ENCODE measurements at regions not wholly inside any gene's neighbourhood (a gene's known extent, or its start where the extent isn't known, plus 50 kb on each side); places are given as distances from the start of the nearest gene placed in this dataset.

- H3K9ac ChIP-seq (ENCODE audit: low read length) = no peak overlapping the region
- no peaks in the 10 kb centered on the region for H4K20me1 ChIP-seq (ENCODE audit: insufficient read depth, low read length)
These were observed 175.3 kb downstream of the EMP1 start for GRCh38 chr12:13371797-13372196.

GRCh38 chr12:13371367-13371766 is 174.8 kb downstream of the EMP1 start:
- TF ChIP-seq EZH2phosphoT487 (IDR thresholded peaks at IDR 0.05; ENCODE audit: low read length) (no peak), EZH2 (optimal IDR thresholded peaks at IDR 0.05; ENCODE audit: low read depth, low read length) (no peak), CTCF (IDR thresholded peaks at IDR 0.05; ENCODE audit: low read length) (no peak)
- DNase-seq = no peak
- no peaks in the 10 kb centered on the region for H3F3A ChIP-seq (ENCODE audit: insufficient read depth, low read length)
- H3K27ac ChIP-seq (ENCODE audit: low read length) = no peak overlapping the region
- H3K4me1 ChIP-seq (ENCODE audit: low read length) = no peaks in the 10 kb centered on the region
- H3K4me2 ChIP-seq (ENCODE audit: low read depth, low read length) = no peak overlapping the region
- no peaks in the 10 kb centered on the region for H3K9me3 ChIP-seq (replicated peaks; ENCODE audit: insufficient read depth, low read length)
- no peak overlapping the region for H3K4me3 ChIP-seq (ENCODE audit: low read length)
- H3K36me3 ChIP-seq (replicated peaks; ENCODE audit: insufficient read depth, low read length) = no peaks in the 10 kb centered on the region
- H4K20me1 ChIP-seq (ENCODE audit: insufficient read depth, low read length) = no peaks in the 10 kb centered on the region
- no peaks in the 10 kb centered on the region for H3K9me2 ChIP-seq (replicated peaks; ENCODE audit: insufficient read depth, low read length)
- H2AFZ ChIP-seq (ENCODE audit: low read length) = no peak overlapping the region
- H3K79me2 ChIP-seq (ENCODE audit: low read length) = no peaks in the 10 kb centered on the region
- H3K27me3 ChIP-seq (replicated peaks; ENCODE audit: insufficient read depth, low read length) = no peaks in the 10 kb centered on the region
- no peak overlapping the region for H3K9ac ChIP-seq (ENCODE audit: low read length)

More at GRCh38 chr12:13371797-13372196, 175.3 kb downstream of the EMP1 start:
- H3K27ac ChIP-seq (ENCODE audit: low read length) = no peak overlapping the region
- no peak overlapping the region for H3K4me2 ChIP-seq (ENCODE audit: low read depth, low read length)
- no peaks in the 10 kb centered on the region for H3K36me3 ChIP-seq (replicated peaks; ENCODE audit: insufficient read depth, low read length)
- H3K9me2 ChIP-seq (replicated peaks; ENCODE audit: insufficient read depth, low read length) = no peaks in the 10 kb centered on the region
- no peaks in the 10 kb centered on the region for H3K27me3 ChIP-seq (replicated peaks; ENCODE audit: insufficient read depth, low read length)
- H3K9me3 ChIP-seq (replicated peaks; ENCODE audit: insufficient read depth, low read length) = no peaks in the 10 kb centered on the region
- no peaks in the 10 kb centered on the region for H3F3A ChIP-seq (ENCODE audit: insufficient read depth, low read length)
- H3K79me2 ChIP-seq (ENCODE audit: low read length) = no peaks in the 10 kb centered on the region
- no peak for DNase-seq
- no peak for TF ChIP-seq EZH2 (optimal IDR thresholded peaks at IDR 0.05; ENCODE audit: low read depth, low read length)
- TF ChIP-seq CTCF (IDR thresholded peaks at IDR 0.05; ENCODE audit: low read length) = no peak
- TF ChIP-seq EZH2phosphoT487 (IDR thresholded peaks at IDR 0.05; ENCODE audit: low read length) = no peak
- H3K4me3 ChIP-seq (ENCODE audit: low read length) = no peak overlapping the region
- H2AFZ ChIP-seq (ENCODE audit: low read length) = no peak overlapping the region
- H3K4me1 ChIP-seq (ENCODE audit: low read length) = no peaks in the 10 kb centered on the region

GRCh38 chr12:13369474-13370056 is 173.0 kb downstream of the EMP1 start:
- no peaks in the 10 kb centered on the region for H4K20me1 ChIP-seq (ENCODE audit: insufficient read depth, low read length)
- no peak overlapping the region for H3K4me2 ChIP-seq (ENCODE audit: low read depth, low read length)
- no peak overlapping the region for H3K9ac ChIP-seq (ENCODE audit: low read length)
- H2AFZ ChIP-seq (ENCODE audit: low read length) = no peak overlapping the region
- no peaks in the 10 kb centered on the region for H3K79me2 ChIP-seq (ENCODE audit: low read length)
- no peak for TF ChIP-seq EZH2 (optimal IDR thresholded peaks at IDR 0.05; ENCODE audit: low read depth, low read length)
- no peak for TF ChIP-seq CTCF (IDR thresholded peaks at IDR 0.05; ENCODE audit: low read length)
- TF ChIP-seq EZH2phosphoT487 (IDR thresholded peaks at IDR 0.05; ENCODE audit: low read length) = no peak
- H3K27ac ChIP-seq (ENCODE audit: low read length) = no peak overlapping the region
- no peak overlapping the region for H3K4me3 ChIP-seq (ENCODE audit: low read length)
- H3F3A ChIP-seq (ENCODE audit: insufficient read depth, low read length) = no peaks in the 10 kb centered on the region
- no peaks in the 10 kb centered on the region for H3K4me1 ChIP-seq (ENCODE audit: low read length)
- H3K9me3 ChIP-seq (replicated peaks; ENCODE audit: insufficient read depth, low read length) = no peaks in the 10 kb centered on the region
- no peaks in the 10 kb centered on the region for H3K27me3 ChIP-seq (replicated peaks; ENCODE audit: insufficient read depth, low read length)
- DNase-seq = no peak
- H3K9me2 ChIP-seq (replicated peaks; ENCODE audit: insufficient read depth, low read length) = no peaks in the 10 kb centered on the region
- no peaks in the 10 kb centered on the region for H3K36me3 ChIP-seq (replicated peaks; ENCODE audit: insufficient read depth, low read length)

Data from MM.1S (cell line).